HG02623 (cell line): ENCODE measurements at regions not wholly inside any gene's neighbourhood (a gene's known extent, or its start where the extent isn't known, plus 50 kb on each side); places are given as distances from the start of the nearest gene placed in this dataset.

Experiments used
- ATAC-seq: cut with Tn5 transposase; IDR thresholded peaks from one replicate; pipeline ENCODE4 v1.9.1; 2021; ENCODE audit warnings: moderate library complexity; ENCODE audit not compliant: unreplicated experiment

GRCh38 chr10:8462565-8462964 lies 408.1 kb downstream of the GATA3 start:
- no peak for ATAC-seq

- no peak for ATAC-seq
These were observed 409.4 kb downstream of the GATA3 start for GRCh38 chr10:8463853-8464252.

GRCh38 chr10:8468477-8468876 lies 414.0 kb downstream of the GATA3 start:
- ATAC-seq: no peak

GRCh38 chr10:8473205-8473604 lies 418.7 kb downstream of the GATA3 start:
- no peak for ATAC-seq

- ATAC-seq: no peak
These were observed 422.8 kb downstream of the GATA3 start for GRCh38 chr10:8477300-8477699.

GRCh38 chr10:8481718-8482504 lies 427.4 kb downstream of the GATA3 start:
- ATAC-seq: no peak

GRCh38 chr10:8485032-8485431 lies 430.5 kb downstream of the GATA3 start:
- no peak for ATAC-seq

- ATAC-seq: no peak
These were observed 432.9 kb downstream of the GATA3 start for GRCh38 chr10:8487346-8487745.

GRCh38 chr10:8489232-8489631 lies 434.7 kb downstream of the GATA3 start:
- ATAC-seq: no peak

- no peak for ATAC-seq
These were observed 435.3 kb downstream of the GATA3 start for GRCh38 chr10:8489823-8490222.

GRCh38 chr10:8498290-8498689 lies 443.8 kb downstream of the GATA3 start:
- ATAC-seq: no peak

GRCh38 chr10:8498881-8499280 lies 444.4 kb downstream of the GATA3 start:
- no peak for ATAC-seq

- ATAC-seq: no peak
These were observed 444.8 kb downstream of the GATA3 start for GRCh38 chr10:8499312-8499711.

GRCh38 chr10:8499752-8500390 lies 445.4 kb downstream of the GATA3 start:
- no peak for ATAC-seq

- ATAC-seq: no peak
These were observed 448.1 kb downstream of the GATA3 start for GRCh38 chr10:8502573-8502972.

- ATAC-seq: no peak
These were observed 450.0 kb downstream of the GATA3 start for GRCh38 chr10:8504499-8504898.

- ATAC-seq: no peak
These were observed 452.7 kb downstream of the GATA3 start for GRCh38 chr10:8507156-8507555.

GRCh38 chr10:8508882-8509281 lies 454.4 kb downstream of the GATA3 start:
- ATAC-seq: no peak

GRCh38 chr10:8510471-8510870 lies 456.0 kb downstream of the GATA3 start:
- no peak for ATAC-seq

GRCh38 chr10:8511026-8511425 lies 456.5 kb downstream of the GATA3 start:
- no peak for ATAC-seq

- no peak for ATAC-seq
These were observed 459.0 kb downstream of the GATA3 start for GRCh38 chr10:8513155-8514147.
